Left lung (tissue), 4 donors: ENCODE measurements at regions not wholly inside any gene's neighbourhood (a gene's known extent, or its start where the extent isn't known, plus 50 kb on each side); places are given as distances from the start of the nearest gene placed in this dataset.

ENCODE experiments used
- ATAC-seq: fragments of 200-7000 bp; cut with Tn5 transposase; one replicate; pipeline ENCODE4 v1.9.1; 2020; ENCODE audit warnings: moderate library complexity
- DNase-seq, 4 donors: peaks; one replicate each; pipeline ENCODE4 v3.0.0-alpha.2; 2013 to 2020
- H3K27ac ChIP-seq, 2 donors: fragments of 200-600 bp; sonication (generic) in 1 of 2; one replicate each; pipeline versions ENCODE4 v1.5.0 to v1.8.0; 2020 to 2021
- H3K27me3 ChIP-seq, 2 donors: fragments of 200-600 bp; sonication (generic) in 1 of 2; one replicate each; pipeline versions ENCODE4 v1.5.0 to v1.8.0; 2020 to 2021
- H3K36me3 ChIP-seq, 2 donors: fragments of 200-600 bp; sonication (generic) in 1 of 2; one replicate each; pipeline versions ENCODE4 v1.5.0 to v1.8.0; 2020 to 2021
- H3K4me1 ChIP-seq, 2 donors: fragments of 200-600 bp; one replicate each; pipeline ENCODE4 v1.8.0; 2021
- H3K4me3 ChIP-seq, 2 donors: fragments of 200-600 bp; sonication (generic) in 1 of 2; one replicate each; pipeline versions ENCODE4 v1.5.0 to v1.8.0; 2020 to 2021; ENCODE audit warnings: mild to moderate bottlenecking in 1 of 2
- H3K9me3 ChIP-seq, 2 donors: fragments of 200-600 bp; sonication (generic) in 1 of 2; one replicate each; pipeline versions ENCODE4 v1.5.0 to v1.8.0; 2020 to 2021
- CTCF ChIP-seq, 2 donors: fragments of 200-600 bp; sonication (generic) in 1 of 2; IDR thresholded peaks; one replicate each; pipeline versions ENCODE4 v1.5.0 to v1.8.0; 2021; ENCODE audit warnings: antibody characterized with exemption in 2 of 2
- intact Hi-C, 2 donors: fragments of 100-400 bp; cut with DNase I; formaldehyde crosslinking; loops; one replicate each; pipeline versions ENCODE4 v1.11.2 to v1.14.2; 2022
- donor health status: DM: no; HTN: yes; CAD: no.
- donor health status: DM: no; HTN: no; CAD: no.

DNA sequence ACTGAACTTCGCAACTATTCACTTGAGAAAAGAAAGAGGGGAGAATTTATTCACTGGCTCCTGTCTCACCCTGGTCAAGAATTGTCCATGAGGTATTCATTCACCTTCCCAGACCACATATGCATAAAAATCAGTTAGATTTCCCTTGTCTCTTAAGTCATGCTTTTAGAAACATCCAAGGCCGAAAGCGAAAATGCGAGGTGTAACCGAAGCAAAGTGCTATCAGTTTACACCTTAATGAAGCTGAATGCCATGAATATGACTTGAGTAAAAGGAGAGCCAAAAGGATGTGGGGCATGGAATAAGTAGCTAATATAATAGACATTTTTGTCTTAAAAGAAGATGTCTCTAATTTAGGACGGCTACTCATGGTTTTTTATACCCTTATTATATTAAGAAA is 965.6 kb upstream of the CHORDC1 start:
- no peak for ATAC-seq
- DNase-seq, result no peak
- H3K36me3 ChIP-seq, result no peaks in the 10 kb centered on the region
- no peak for TF ChIP-seq CTCF (IDR thresholded peaks at IDR 0.05)
- no peaks in the 10 kb centered on the region for H3K4me1 ChIP-seq
- H3K27ac ChIP-seq, result no peak overlapping the region
- H3K9me3 ChIP-seq, result peaks cover 0 to under 1% of the 10 kb centered on the region in 2 donors
- intact Hi-C loops, result no loop called here
- H3K27me3 ChIP-seq, result no peaks in the 10 kb centered on the region
- H3K4me3 ChIP-seq, result no peak overlapping the region

DNA sequence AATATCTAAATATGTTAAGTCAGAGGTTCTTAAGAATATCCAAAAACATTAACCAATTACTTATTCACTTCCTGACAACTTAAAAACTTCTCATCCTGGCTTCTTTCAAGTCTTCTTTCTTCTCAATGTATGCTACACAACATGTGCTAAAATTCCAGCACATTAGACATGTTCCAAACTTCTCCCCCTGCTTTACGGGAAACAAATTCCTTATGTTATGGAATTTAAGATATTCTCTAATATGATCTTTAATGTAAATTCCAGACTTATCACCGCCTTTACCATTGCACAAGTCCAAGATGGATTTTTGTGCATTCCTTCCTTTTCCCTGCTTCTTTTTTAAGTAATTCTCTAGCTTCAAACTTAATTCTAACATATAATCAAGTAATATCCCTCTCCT is 964.5 kb upstream of the CHORDC1 start:
- Histone ChIP-seq H3K4me3 (no peak overlapping the region), H3K27ac (no peak overlapping the region), H3K27me3 (no peaks in the 10 kb centered on the region), H3K4me1 (no peaks in the 10 kb centered on the region), H3K36me3 (no peaks in the 10 kb centered on the region), H3K9me3 (peaks cover 0 to 7% of the 10 kb centered on the region in 2 donors)
- TF ChIP-seq CTCF (IDR thresholded peaks at IDR 0.05), result no peak
- intact Hi-C loops, result no loop called here
- DNase-seq, result no peak
- ATAC-seq, result no peak

DNA sequence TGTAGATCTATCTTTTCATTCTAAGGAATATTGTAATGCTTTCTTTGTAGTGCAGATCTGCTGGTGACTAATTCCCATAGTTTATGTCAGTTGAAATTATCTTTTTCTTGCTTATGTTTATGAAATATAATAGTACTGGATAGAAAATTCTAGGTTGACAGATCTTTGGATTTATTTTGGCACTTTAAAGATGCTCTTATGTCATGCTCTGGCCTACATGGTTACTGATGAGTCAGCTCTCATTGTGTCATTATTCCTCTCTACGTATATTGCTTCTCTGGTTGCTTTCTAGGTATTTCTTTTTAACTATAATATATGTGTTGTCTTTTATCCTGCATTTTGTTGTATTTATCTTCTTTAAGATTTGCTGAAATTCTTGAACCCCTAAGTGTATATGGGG is 955.5 kb upstream of the CHORDC1 start:
- intact Hi-C loops, result no loop called here
- ATAC-seq (no peak), DNase-seq (no peak)
- TF ChIP-seq CTCF (IDR thresholded peaks at IDR 0.05), result no peak
- Histone ChIP-seq H3K27ac (no peak overlapping the region), H3K36me3 (no peaks in the 10 kb centered on the region), H3K4me1 (no peaks in the 10 kb centered on the region), H3K27me3 (no peaks in the 10 kb centered on the region), H3K4me3 (no peak overlapping the region), H3K9me3 (peaks cover 0 to 10% of the 10 kb centered on the region in 2 donors)

DNA sequence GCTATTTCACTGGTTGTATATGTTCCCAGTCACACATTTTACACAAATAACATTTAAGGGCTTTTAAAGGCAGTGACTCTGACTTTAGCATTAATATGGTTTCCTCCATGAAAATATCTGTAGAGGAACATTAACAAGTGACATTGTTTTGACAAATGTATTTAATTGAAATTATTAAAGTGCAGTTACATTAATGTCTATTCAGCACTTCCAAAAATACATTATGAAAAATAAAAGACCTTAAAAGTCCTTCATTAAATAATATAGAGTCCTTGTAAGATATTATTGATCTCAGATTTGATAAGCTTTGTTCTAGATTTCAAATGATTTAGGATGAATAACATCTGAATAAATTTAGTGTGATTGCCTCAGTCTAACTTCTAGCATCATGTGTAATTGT is 951.9 kb upstream of the CHORDC1 start:
- no peak for DNase-seq
- intact Hi-C loops, result no loop called here
- no peaks in the 10 kb centered on the region for H3K4me1 ChIP-seq
- no peak overlapping the region for H3K27ac ChIP-seq
- TF ChIP-seq CTCF (IDR thresholded peaks at IDR 0.05), result no peak
- no peak for ATAC-seq
- no peaks in the 10 kb centered on the region for H3K27me3 ChIP-seq
- H3K4me3 ChIP-seq, result no peak overlapping the region
- H3K36me3 ChIP-seq, result no peaks in the 10 kb centered on the region
- no peaks in the 10 kb centered on the region for H3K9me3 ChIP-seq

GRCh38 chr11:91174193-91174592 is 951.3 kb upstream of the CHORDC1 start:
- H3K36me3 ChIP-seq, result no peaks in the 10 kb centered on the region
- H3K4me1 ChIP-seq, result no peaks in the 10 kb centered on the region
- H3K9me3 ChIP-seq, result no peaks in the 10 kb centered on the region
- no peak overlapping the region for H3K27ac ChIP-seq
- H3K4me3 ChIP-seq, result no peak overlapping the region
- DNase-seq, result no peak
- no peak for ATAC-seq
- TF ChIP-seq CTCF (IDR thresholded peaks at IDR 0.05), result no peak
- intact Hi-C loops, result no loop called here
- no peaks in the 10 kb centered on the region for H3K27me3 ChIP-seq
